ENCODE measurements at regions not wholly inside any gene's neighbourhood (a gene's known extent, or its start where the extent isn't known, plus 50 kb on each side); places are given as distances from the start of the nearest gene placed in this dataset.

DNA sequence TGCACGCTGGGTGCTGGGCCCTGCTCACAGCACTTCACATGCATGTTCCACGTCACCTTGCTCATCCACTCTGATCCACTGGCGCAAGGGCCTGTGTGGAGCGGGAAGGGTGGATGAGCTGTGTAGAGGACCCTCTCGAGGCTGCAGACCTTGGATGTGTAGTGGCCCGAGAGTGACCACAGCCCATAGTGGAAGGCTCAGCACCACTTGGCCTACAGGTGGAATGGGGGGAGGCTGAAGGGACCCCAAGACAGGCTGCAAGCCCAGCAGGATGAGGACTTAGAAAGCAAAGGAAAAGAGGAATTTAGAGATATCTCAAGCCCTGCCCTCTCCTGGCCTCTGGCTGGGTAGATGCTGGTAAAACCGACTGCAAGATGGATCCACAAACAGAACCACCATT lies 175.9 kb upstream of the COPS8 start:
- no peak for TF ChIP-seq GATA2 (CRISPR knock-in tag; IDR thresholded peaks at IDR 0.05)
- no peak for TF ChIP-seq TCFL5 (CRISPR knock-in tag; conservative IDR thresholded peaks at IDR 0.05)
- TF ChIP-seq MECOM (CRISPR knock-in tag; IDR thresholded peaks at IDR 0.05), result no peak
- no peak for TF ChIP-seq LCOR (CRISPR knock-in tag; IDR thresholded peaks at IDR 0.05)

Data from K562 (cell line).